PC-3 (cell line): ENCODE measurements at regions not wholly inside any gene's neighbourhood (a gene's known extent, or its start where the extent isn't known, plus 50 kb on each side); places are given as distances from the start of the nearest gene placed in this dataset.

Experiments used
- CTCF ChIP-seq: fragments of 300-600 bp; sonication (generic); conservative IDR thresholded peaks from 2 replicates; pipeline ENCODE4 v1.5.1; 2017; ENCODE audit warnings: antibody characterized with exemption, low read depth, mild to moderate bottlenecking, low read length
- EZH2 ChIP-seq: fragments of 300-600 bp; sonication (generic); IDR thresholded peaks from one replicate; pipeline ENCODE4 v1.6.1; 2017; ENCODE audit warnings: antibody characterized with exemption, mild to moderate bottlenecking, low read length; ENCODE audit not compliant: unreplicated experiment

- TF ChIP-seq CTCF (no peak), EZH2 (no peak)
These were observed 141.5 kb downstream of the UNC5CL start for GRCh38 chr6:40897390-40898003.
